GM12801 (cell line): ENCODE measurements at regions not wholly inside any gene's neighbourhood (a gene's known extent, or its start where the extent isn't known, plus 50 kb on each side); places are given as distances from the start of the nearest gene placed in this dataset.

ENCODE experiments used
- TF ChIP-seq, protein P1 (sequence below): IDR thresholded peaks from one replicate; pipeline ENCODE4 v1.5.1; 2011; ENCODE audit warnings: control low read depth; ENCODE audit not compliant: insufficient read length; ENCODE audit errors: extremely low read depth

DNA sequence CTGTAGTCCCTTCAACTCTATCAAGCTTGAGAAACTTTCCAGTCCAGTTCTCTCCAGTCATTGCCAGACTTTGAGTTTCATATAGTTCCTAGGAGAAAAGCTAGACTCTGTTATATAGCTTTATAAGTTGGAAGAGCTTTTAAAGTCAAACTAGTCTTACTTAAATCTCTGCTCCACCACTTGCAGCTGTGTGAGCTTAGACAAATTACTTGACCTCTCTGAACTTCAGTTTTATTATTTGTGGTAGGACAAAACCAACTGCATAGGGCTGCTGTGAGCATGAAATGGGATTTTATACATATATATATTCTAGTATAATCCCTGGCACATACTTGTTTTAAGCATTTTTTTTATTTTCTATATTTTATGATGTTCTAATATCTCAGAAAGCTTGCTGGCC is 338.7 kb upstream of the NR5A2 start:
- TF ChIP-seq, protein P1, sequence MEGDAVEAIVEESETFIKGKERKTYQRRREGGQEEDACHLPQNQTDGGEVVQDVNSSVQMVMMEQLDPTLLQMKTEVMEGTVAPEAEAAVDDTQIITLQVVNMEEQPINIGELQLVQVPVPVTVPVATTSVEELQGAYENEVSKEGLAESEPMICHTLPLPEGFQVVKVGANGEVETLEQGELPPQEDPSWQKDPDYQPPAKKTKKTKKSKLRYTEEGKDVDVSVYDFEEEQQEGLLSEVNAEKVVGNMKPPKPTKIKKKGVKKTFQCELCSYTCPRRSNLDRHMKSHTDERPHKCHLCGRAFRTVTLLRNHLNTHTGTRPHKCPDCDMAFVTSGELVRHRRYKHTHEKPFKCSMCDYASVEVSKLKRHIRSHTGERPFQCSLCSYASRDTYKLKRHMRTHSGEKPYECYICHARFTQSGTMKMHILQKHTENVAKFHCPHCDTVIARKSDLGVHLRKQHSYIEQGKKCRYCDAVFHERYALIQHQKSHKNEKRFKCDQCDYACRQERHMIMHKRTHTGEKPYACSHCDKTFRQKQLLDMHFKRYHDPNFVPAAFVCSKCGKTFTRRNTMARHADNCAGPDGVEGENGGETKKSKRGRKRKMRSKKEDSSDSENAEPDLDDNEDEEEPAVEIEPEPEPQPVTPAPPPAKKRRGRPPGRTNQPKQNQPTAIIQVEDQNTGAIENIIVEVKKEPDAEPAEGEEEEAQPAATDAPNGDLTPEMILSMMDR, result no peak

DNA sequence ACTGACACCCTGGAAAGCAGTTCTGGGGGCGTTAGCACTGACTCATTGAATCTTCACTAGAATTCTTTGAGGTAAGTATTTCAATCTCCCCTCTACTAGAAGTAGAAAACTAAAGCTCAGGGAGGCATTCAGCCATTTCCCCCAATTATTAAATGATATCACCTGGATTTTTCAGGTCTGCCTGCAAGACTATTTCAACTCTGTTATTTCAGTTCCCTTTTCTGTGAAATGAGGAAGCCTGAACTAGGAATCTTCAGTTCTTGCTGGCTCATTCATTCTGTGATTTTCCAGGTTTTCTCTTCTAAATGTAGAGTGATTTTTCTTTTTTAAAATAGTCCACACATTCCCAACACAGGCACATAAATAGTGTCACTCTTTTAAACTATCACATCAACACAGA is 337.0 kb upstream of the NR5A2 start:
- TF ChIP-seq, protein P1, result no peak

DNA sequence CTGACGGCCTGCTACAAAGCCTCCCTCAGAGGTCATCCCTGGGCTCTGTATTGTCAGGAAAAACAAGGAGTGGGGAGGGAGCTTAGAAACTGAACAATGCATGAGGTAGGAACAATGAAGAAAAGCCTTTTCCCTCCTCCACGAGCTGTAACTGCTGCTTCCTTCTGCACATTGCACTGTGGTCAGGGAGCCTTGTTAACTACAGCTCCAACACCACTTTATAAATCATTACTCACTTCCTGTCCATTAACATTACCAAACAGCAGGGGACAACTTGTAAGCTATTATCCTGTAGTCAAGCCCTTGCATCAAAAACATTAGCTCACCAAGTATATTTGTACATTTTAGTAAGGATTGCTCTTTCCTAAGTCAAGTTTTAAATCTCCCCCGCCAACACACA is 336.0 kb upstream of the NR5A2 start:
- TF ChIP-seq, protein P1, result no peak

DNA sequence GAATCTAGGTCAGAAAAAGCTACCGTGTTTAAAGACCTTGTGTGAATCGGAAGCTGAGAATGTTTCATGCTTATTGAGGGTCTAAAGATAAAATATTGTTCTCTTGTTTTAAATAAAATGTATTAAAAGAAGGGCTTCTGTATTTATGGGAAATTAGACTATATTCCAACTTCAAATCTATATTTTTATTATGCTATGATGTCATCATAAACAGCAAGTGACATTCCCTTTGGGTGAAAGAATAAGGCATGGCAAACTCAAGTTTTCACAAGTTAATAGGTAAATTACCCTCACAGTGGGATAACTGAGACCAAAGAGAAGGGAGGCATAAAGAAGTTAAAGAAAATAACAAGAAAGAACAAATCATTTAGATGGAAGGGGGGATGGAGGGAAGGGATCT is 333.8 kb upstream of the NR5A2 start:
- TF ChIP-seq, protein P1, result no peak

DNA sequence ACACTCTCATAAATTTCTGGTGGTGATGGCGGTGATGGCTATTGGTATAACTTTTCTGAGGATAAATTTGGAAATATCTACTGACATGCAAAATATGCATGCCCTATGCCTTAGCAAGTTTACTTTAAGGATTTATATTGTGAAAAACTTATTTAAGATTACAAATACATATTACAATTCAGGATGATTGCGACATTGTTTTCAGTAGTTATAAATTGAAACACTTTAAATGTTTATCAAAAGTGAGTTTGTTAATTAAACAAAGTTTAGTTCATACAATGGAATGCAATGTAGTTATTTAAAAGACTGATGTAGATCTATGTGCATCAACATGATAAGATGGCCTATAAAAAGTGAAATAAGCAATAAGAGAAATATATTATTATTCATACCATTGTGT is 331.3 kb upstream of the NR5A2 start:
- TF ChIP-seq, protein P1, result no peak

DNA sequence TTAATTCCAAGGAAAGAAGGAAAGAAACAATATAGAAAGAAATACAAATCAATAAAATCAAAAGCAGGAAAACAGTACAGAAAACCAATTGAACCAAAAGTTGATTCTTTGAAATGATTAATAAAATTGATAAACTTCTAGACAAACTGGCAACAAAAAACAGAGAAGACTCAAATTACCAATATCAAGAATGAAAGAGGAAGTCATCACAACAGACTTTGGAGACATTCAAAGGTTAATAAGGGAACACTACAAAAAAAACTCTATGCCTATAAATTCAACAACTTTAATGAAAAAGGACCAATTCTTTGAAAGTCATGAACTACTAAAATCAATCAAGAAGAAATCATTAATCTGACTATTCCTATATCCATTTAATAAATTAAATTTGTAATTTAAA is 329.3 kb upstream of the NR5A2 start:
- TF ChIP-seq, protein P1, result no peak

DNA sequence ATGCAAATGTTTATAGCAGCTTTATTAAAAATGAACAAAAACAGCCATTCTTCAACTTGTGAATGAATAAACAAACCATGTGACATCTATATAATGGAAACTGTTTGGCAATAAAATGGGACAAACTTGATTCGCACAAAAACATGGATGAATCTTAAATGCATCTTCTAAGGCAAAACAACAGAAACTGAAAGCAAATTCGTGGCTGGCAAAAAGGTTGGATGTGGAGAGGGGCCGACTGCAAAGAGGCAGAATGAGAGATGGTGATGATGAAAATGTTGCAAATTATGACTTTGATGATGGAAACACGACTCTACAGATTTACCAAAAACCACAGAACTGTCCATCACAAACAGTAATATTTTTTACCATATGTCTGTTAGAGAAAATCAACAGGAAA is 327.0 kb upstream of the NR5A2 start:
- TF ChIP-seq, protein P1, result no peak

DNA sequence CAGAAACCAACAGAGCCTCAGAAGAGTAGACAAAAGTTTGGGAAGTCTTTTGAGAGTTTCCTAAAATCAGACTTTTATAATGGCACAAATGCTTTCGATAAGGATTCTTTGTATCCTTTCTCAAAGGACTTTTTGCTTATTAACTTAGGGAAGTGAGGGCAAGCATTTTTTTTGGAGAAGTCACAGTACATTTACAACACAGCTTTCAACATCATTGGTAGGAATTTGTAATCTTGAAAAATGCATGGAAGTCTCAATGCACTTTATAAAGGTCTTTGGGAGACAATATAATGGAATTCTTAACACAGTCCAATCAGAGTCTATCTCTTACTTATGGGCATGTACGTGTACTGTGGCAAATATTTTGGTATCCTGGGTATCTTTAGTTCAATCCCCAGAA is 325.8 kb upstream of the NR5A2 start:
- TF ChIP-seq, protein P1, result no peak
